OCI-LY1 (cell line): ENCODE measurements at regions not wholly inside any gene's neighbourhood (a gene's known extent, or its start where the extent isn't known, plus 50 kb on each side); places are given as distances from the start of the nearest gene placed in this dataset.

Source experiments
- H2AFZ ChIP-seq: fragments of 200-600 bp; sonication (generic), shearing (Covaris generic); 2 replicates; pipeline ENCODE4 v1.6.0; 2014; ENCODE audit warnings: antibody characterized with exemption, mild to moderate bottlenecking, low read length
- H3F3A ChIP-seq: fragments of 200-600 bp; sonication (generic), shearing (Covaris generic); 2 replicates; pipeline ENCODE4 v1.6.0; 2014; ENCODE audit warnings: mild to moderate bottlenecking, antibody characterized with exemption, low read length, moderate library complexity; ENCODE audit not compliant: insufficient read depth
- H3K27ac ChIP-seq: fragments of 200-600 bp; sonication (generic); 2 replicates; pipeline ENCODE4 v1.5.1; 2014; ENCODE audit warnings: low read length, mixed run types, mild to moderate bottlenecking, low read depth; ENCODE audit not compliant: poor library complexity, severe bottlenecking
- H3K27me3 ChIP-seq: fragments of 200-600 bp; sonication (generic); 2 replicates; pipeline ENCODE4 v1.6.0; 2014; ENCODE audit warnings: antibody characterized with exemption, mild to moderate bottlenecking, low read length, moderate library complexity; ENCODE audit not compliant: insufficient read depth
- H3K36me3 ChIP-seq: fragments of 200-600 bp; sonication (generic); 2 replicates; pipeline ENCODE4 v1.6.1; 2014; ENCODE audit warnings: mild to moderate bottlenecking, antibody characterized with exemption, low read length, moderate library complexity, mixed read lengths; ENCODE audit not compliant: insufficient read depth
- H3K4me1 ChIP-seq: fragments of 200-600 bp; sonication (generic); 2 replicates; pipeline ENCODE4 v1.5.1; 2014; ENCODE audit warnings: mild to moderate bottlenecking, low read length, moderate library complexity; ENCODE audit not compliant: insufficient read depth, severe bottlenecking
- H3K4me2 ChIP-seq: fragments of 200-600 bp; sonication (generic), shearing (Covaris generic); 2 replicates; pipeline ENCODE4 v1.6.1; 2014; ENCODE audit warnings: low read length
- H3K4me3 ChIP-seq: fragments of 200-600 bp; sonication (generic); 2 replicates; pipeline ENCODE4 v1.5.1; 2014; ENCODE audit warnings: low read length, low read depth, mild to moderate bottlenecking, mixed read lengths; ENCODE audit not compliant: poor library complexity, severe bottlenecking
- H3K79me2 ChIP-seq: fragments of 200-600 bp; shearing (Covaris generic); 2 replicates; pipeline ENCODE4 v1.6.1; 2016; ENCODE audit warnings: mixed run types, low read length, mixed read lengths; ENCODE audit not compliant: insufficient read depth
- H3K9ac ChIP-seq: fragments of 200-600 bp; sonication (generic), shearing (Covaris generic); 2 replicates; pipeline ENCODE4 v1.6.1; 2014; ENCODE audit warnings: mild to moderate bottlenecking, low read length, mixed read lengths
- H3K9me2 ChIP-seq: fragments of 200-600 bp; sonication (generic), shearing (Covaris generic); 2 replicates; pipeline ENCODE4 v1.6.1; 2014; ENCODE audit warnings: low read depth, mild to moderate bottlenecking, low read length, mixed read lengths
- H3K9me3 ChIP-seq: fragments of 200-600 bp; shearing (Covaris generic); 2 replicates; pipeline ENCODE4 v1.6.1; 2014; ENCODE audit warnings: low read length, mixed read lengths
- H4K20me1 ChIP-seq: fragments of 200-600 bp; sonication (generic), shearing (Covaris generic); 2 replicates; pipeline ENCODE4 v1.6.0; 2016; ENCODE audit warnings: mild to moderate bottlenecking, low read length; ENCODE audit not compliant: insufficient read depth
- EZH2 ChIP-seq: fragments of 200-600 bp; sonication (generic), shearing (Covaris generic); IDR thresholded peaks from 2 replicates; pipeline ENCODE4 v1.8.0; 2017; ENCODE audit warnings: borderline replicate concordance, mixed run types, mild to moderate bottlenecking, antibody characterized with exemption, low read length, moderate library complexity, mixed read lengths
- TF ChIP-seq, protein P1 (sequence below): fragments of 200-600 bp; sonication (generic), shearing (Covaris generic); IDR thresholded peaks from 2 replicates; pipeline ENCODE4 v1.5.1; 2017; ENCODE audit warnings: mild to moderate bottlenecking, antibody characterized with exemption, low read length, moderate library complexity, mixed read lengths

DNA sequence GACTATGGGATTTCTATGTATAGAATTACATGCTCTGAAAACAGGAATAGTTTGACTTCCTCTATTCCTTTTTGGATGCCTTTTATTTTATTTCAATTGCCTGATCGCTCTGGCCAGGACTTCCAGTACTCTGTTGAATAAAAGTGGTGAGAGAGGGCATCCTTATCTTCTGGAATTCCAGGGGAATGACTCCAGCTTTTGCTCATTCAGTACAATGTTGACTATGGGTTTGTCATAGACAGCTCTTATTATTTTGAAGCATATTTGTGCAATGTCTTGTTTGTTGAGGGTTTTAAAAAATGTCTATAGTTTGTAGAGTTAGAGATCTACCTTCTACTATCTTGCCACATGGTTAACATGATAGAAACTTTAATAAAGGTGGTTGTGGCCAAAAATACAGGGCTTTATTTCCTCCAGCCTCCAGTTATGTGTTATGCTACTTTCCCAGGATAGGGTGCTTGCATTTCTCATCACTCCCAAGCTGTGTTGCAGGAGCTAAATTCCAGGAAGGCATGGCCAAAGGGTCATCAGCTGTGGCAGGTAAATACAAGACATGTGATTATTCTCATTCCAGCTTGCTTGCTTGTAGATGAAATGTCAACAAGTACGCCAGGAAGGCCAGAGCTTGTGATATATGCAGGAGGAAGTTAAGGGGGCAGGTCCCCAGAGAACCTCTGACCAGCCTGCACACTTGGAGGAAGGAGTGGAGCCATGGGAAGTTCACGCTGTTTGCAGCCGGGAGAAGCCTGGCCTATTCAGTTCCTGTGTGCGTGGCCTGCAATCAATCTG is 142.4 kb upstream of the CPXCR1 start:
- Histone ChIP-seq H3K4me2 (no peak overlapping the region), H3K9ac (no peak overlapping the region), H3K36me3 (no peaks in the 10 kb centered on the region)

DNA sequence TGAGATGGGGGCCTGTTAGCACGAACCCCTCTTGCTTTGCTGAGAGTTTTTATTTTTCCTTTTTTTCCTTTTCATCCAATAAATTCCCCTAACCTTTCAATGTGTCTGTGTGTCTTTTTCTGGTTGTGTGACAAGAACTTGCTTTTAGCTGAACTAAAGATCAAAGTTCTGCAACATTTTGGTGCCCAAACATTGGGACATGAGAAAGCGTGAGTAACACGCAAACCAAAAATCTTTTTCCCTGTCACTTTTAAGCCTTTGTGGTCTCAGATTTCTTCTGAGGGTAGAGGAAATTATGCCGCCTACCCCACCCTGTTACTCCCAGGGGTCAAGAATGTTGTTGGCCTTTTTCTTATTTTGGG is 141.8 kb upstream of the CPXCR1 start:
- no peak overlapping the region for H3K9ac ChIP-seq
- TF ChIP-seq, protein P1, sequence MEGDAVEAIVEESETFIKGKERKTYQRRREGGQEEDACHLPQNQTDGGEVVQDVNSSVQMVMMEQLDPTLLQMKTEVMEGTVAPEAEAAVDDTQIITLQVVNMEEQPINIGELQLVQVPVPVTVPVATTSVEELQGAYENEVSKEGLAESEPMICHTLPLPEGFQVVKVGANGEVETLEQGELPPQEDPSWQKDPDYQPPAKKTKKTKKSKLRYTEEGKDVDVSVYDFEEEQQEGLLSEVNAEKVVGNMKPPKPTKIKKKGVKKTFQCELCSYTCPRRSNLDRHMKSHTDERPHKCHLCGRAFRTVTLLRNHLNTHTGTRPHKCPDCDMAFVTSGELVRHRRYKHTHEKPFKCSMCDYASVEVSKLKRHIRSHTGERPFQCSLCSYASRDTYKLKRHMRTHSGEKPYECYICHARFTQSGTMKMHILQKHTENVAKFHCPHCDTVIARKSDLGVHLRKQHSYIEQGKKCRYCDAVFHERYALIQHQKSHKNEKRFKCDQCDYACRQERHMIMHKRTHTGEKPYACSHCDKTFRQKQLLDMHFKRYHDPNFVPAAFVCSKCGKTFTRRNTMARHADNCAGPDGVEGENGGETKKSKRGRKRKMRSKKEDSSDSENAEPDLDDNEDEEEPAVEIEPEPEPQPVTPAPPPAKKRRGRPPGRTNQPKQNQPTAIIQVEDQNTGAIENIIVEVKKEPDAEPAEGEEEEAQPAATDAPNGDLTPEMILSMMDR = no peak
- no peak for TF ChIP-seq EZH2
- H2AFZ ChIP-seq = no peak overlapping the region

More for the DNA sequence above, 142.4 kb upstream of the CPXCR1 start:
- H3K79me2 ChIP-seq = no peaks in the 10 kb centered on the region
- H3K9me2 ChIP-seq = no peaks in the 10 kb centered on the region
- no peaks in the 10 kb centered on the region for H3F3A ChIP-seq
- H3K27me3 ChIP-seq = no peaks in the 10 kb centered on the region
- H4K20me1 ChIP-seq = no peaks in the 10 kb centered on the region
- no peaks in the 10 kb centered on the region for H3K4me1 ChIP-seq
- no peak overlapping the region for H2AFZ ChIP-seq
- H3K27ac ChIP-seq = no peak overlapping the region
- TF ChIP-seq EZH2 = no peak
- TF ChIP-seq, protein P1 = no peak
- no peaks in the 10 kb centered on the region for H3K9me3 ChIP-seq
- H3K4me3 ChIP-seq = no peak overlapping the region

GRCh38 chrX:88612870-88613329 is 134.1 kb upstream of the CPXCR1 start:
- Histone ChIP-seq H3K27me3 (no peaks in the 10 kb centered on the region), H3K9me3 (no peaks in the 10 kb centered on the region), H3F3A (no peaks in the 10 kb centered on the region), H2AFZ (no peak overlapping the region), H3K36me3 (no peaks in the 10 kb centered on the region), H3K27ac (no peak overlapping the region), H4K20me1 (no peaks in the 10 kb centered on the region), H3K4me1 (no peaks in the 10 kb centered on the region), H3K4me3 (no peak overlapping the region), H3K9me2 (no peaks in the 10 kb centered on the region), H3K79me2 (no peaks in the 10 kb centered on the region), H3K4me2 (no peak overlapping the region), H3K9ac (no peak overlapping the region)
- TF ChIP-seq EZH2 = no peak
- TF ChIP-seq, protein P1 = no peak

More for the DNA sequence above, 141.8 kb upstream of the CPXCR1 start:
- no peaks in the 10 kb centered on the region for H3K36me3 ChIP-seq
- H3K27ac ChIP-seq = no peak overlapping the region
- no peak overlapping the region for H3K4me3 ChIP-seq
- no peaks in the 10 kb centered on the region for H4K20me1 ChIP-seq
- H3K9me2 ChIP-seq = no peaks in the 10 kb centered on the region
- no peak overlapping the region for H3K4me2 ChIP-seq
- no peaks in the 10 kb centered on the region for H3K9me3 ChIP-seq
- no peaks in the 10 kb centered on the region for H3F3A ChIP-seq
- H3K4me1 ChIP-seq = no peaks in the 10 kb centered on the region
- no peaks in the 10 kb centered on the region for H3K79me2 ChIP-seq
- no peaks in the 10 kb centered on the region for H3K27me3 ChIP-seq
